NCI-H1694 treated with DMSO at 0.1 percent for 48 hours (cell line): ENCODE measurements at regions not wholly inside any gene's neighbourhood (a gene's known extent, or its start where the extent isn't known, plus 50 kb on each side); places are given as distances from the start of the nearest gene placed in this dataset.

Source experiments
- DNase-seq: peaks from one replicate; lab custom pipeline; 2025; lab: John Stamatoyannopoulos, UW

DNA sequence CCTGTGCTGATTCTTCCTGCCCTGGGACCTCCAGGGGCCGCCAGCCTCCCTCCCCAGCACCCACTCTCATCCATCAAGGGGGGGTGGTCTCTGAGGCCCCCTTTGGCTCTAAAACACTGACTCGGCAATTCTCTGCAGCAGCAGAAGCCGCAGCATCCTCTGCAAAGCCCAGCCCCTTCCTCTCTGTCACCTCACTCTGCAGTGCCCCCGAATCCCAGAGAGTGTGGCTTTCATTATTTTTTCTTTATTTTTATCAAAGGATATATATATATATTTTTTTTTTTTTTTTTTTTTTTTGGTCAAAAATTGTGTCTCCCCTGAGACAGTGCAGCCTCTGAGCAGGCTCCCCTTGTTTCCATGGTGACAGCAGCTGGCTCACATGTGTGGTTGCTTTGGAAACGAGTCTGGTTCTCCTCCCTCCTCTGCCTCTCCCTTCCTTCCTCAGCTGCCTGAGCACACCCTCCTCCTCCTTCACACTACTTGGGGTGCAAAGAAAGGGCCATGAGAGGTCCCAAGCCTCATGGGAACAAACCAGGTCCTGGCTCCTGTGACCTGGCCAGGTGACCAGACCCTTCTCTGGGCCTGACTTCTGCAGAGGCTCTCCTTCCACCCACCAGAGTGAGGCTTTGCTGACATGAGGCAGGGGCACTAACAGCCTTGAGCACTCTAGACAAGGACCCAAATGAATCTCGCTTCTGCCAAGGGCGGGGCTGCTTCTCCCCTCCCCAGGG lies 100.5 kb downstream of the LRRC74A start:
- peak; percentile 61 for DNase-seq

GRCh38 chr14:76925097-76925441 lies 98.9 kb downstream of the LRRC74A start:
- no peak for DNase-seq

DNA sequence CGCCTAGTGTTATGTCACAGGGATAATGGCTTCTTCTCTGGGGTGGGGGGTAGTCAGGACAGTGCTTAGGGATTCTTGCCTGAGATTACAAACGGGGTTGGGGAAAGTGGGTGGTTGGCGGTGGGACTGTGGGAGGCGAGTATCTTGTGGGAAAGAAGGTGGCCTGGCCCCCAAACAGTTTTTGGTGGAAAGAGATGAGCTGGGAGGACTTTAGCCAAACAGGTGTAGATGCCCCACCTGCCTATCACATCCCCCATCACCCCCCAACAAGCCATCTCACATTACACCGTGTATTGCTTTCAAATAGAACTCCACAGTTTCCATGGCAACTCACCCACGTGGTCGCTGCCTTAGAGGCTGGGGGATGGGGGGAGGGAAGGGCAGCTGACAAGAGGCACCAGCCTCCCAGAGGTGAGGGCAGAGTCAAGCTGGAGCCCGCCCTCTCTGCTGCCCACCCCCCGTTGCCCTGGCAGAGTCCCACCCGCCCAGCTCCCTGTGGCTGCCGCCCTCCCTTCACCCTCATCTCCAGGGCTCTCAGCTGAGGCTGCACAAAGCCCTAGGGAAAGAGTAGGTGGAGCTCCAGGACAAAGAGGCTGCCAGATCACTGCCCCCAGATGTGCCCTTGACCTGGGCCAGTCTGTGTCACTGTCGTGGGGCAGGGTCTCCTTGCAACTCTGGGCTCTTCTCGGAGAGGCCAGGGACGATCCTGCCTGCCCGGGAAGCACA lies 98.3 kb downstream of the LRRC74A start:
- DNase-seq = peak; percentile 95

GRCh38 chr14:76923431-76924370 lies 97.5 kb downstream of the LRRC74A start:
- no peak for DNase-seq

GRCh38 chr14:76922584-76922983 lies 96.4 kb downstream of the LRRC74A start:
- peak; percentile 40 for DNase-seq

GRCh38 chr14:76922092-76922491 lies 95.9 kb downstream of the LRRC74A start:
- DNase-seq = no peak

DNA sequence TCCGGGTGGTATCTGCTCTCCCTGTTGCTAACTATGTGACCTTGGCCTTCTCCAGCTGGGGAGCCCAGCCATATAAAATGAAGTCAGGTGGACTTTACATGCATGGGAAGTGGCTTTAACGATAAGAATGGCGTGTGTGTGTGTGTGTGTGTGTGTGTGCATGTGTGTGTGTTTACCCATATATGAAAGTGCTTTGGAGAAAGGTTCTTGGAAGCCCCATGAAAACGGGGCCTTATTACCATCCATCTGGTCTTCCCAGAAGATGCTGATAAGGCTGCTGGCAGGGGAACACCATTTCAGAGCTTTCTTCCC lies 94.8 kb downstream of the LRRC74A start:
- DNase-seq = no peak

GRCh38 chr14:76920331-76921087 lies 94.3 kb downstream of the LRRC74A start:
- DNase-seq = peak; percentile 100

DNA sequence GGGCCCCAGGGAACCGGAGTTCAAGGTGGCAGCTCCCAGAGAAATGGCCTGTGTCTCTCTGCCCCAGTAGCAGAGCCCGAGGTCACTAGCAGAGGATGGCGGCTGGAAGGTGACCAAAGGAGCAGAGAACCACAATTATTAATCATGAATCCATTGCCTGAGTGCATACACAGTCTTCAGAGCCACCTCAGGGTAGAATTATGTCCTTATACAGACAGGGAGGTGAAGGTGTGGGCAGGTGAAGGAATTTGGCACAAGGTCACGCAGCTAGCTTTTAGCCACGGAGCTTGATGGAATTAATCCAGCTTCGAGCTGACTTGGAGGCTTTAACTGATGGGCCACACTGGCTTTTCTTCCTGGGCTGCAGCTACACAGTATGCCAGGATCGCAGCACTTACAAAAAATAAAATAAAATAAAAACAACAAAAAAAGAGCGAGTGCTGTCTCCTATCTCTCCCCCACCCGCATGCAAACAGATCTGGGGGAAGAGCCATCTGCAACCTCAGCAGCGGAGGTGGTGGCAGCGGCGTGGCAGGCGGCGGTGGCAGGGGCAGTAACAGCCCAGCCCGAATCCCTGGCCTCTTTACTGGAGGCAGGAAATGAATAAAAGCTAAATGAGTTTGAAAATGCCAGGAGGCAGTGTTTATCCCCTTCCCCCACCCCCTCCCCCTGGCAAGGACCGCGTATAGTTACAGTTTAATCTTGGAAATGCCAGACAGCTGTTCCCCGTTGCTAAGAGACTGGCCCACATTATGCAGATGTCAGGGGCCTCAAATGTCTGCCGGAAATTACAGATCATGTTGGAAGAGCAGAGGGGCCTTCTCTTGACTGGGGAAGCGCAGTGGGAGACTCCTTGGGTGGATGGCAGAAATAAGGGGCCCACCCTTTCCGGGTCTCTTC lies 93.5 kb downstream of the LRRC74A start:
- DNase-seq = peak; percentile 99
